NOMO-1 treated with DMSO at 0.1 percent for 48 hours (cell line): ENCODE measurements at regions not wholly inside any gene's neighbourhood (a gene's known extent, or its start where the extent isn't known, plus 50 kb on each side); places are given as distances from the start of the nearest gene placed in this dataset.
"Not testable (repeated sequence)": the region's sequence is repeated elsewhere in the genome, so short reads cannot be mapped to it uniquely, and the experiment has no call there.

Source experiments
- DNase-seq: peaks from one replicate; lab custom pipeline; 2025; ENCODE audit not compliant: unreplicated experiment; lab: John Stamatoyannopoulos, UW

DNA sequence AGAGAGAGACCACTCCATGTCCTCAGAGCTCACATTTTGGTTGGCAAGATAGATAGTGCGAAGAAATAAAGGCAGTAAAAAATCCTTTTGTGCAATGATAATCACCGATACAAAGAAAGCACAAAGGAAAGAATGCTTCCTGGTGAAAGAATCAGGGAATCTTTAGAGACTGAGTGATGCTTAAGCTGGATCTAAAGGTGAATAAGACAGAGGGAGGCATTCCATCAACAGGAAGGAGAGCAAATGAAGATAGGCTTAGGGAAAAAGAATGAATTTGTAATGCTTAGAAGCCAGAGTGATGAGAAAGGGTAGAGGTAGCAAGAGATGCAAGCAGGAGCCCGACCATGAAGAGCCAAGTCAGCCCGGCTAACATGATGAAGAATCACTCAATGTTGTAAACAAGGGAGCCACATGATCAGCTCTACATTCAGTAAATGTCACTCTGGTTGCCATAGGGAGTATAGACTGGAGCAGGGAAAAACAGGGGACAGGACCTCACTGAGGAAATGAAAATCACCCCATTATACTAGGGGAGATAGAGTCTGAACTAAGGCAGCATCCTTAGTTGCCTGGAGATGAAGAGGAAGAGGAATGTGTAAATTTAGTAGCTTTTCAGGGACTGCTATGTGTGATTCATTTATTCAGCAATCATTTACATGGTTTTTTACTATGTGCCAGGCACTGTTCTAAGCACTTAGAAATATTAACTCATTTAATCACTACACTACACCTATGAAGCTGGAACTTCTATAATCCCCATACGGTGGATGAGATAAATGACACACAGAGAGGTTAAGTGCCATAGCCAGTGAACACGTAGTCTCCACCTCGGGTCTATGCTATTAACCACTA, 402.6 kb upstream of the NFIA start:
- DNase-seq: no peak

DNA sequence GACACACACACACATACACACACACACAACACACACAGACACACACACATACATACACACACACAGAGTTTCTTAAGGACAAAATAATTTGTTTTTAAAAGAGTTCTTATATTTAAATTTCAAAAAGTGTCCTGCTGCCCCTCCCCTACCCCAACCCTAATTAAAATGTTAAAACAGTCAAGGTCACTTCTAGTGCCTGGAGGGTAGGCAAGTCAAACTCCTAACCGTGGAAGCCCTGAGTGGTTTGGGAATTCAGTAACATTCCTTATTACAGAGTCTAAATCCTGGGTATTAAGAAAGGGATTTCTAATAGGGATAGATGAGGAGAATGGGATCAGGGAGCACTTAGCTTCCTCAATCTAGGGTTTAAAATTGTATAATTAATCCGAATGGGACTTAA, 403.6 kb upstream of the NFIA start:
- no peak for DNase-seq

DNA sequence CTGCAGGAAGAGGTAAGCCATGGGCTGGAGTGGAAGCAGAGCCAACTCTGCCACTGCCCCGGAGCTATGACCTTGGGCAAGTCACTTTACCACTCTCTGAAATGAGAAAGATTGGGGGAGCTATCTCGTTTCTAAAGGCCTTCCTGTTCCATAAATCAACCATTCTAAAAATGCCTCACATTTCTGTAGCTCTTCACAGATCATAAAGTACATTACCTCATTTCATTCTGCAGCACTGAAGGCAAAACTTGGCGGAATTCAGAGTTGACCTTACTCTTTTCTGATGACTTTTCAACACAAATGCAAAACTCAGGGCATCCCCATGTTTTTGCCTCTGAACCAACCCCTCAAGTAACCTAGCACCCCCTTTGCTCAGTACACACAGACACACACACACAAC, 404.0 kb upstream of the NFIA start:
- no peak for DNase-seq

DNA sequence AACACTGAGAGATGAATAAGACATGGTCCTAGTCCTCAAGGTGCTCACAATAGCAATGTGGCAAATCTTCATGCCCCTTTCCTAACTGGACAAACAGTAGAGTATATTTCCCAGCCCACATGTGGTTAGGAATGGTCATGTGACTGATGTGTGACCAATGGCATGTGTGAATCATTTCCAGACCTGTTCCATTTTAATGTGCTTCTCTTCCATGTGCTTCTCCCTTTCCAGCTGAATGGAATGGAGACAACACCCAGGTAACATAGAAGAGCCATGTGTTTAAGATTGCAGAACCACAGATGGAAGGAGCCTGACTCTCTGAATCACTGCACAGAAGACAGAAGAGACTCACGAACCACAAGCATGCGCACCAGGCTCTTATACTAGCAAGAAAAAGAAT, 409.9 kb upstream of the NFIA start:
- DNase-seq: no peak

DNA sequence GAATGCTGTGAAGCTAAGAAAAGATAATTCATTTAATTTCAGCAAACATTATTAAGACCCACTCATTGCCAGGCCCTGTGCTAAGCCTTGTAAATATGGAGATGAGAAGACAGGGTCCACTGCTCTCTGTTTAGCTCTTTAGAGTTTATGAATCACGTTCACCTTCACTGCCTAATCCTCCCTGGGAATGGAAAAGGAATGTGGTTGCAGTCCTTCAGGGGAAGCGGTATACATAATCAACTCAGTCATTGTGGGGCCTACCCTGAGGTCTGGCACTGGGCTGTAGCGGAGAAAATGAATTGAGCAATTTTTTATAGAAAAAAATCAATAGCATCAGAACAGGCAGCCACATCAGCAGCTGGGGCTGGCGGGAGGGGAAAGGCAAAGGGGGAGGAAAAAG, 412.1 kb upstream of the NFIA start:
- no peak for DNase-seq

DNA sequence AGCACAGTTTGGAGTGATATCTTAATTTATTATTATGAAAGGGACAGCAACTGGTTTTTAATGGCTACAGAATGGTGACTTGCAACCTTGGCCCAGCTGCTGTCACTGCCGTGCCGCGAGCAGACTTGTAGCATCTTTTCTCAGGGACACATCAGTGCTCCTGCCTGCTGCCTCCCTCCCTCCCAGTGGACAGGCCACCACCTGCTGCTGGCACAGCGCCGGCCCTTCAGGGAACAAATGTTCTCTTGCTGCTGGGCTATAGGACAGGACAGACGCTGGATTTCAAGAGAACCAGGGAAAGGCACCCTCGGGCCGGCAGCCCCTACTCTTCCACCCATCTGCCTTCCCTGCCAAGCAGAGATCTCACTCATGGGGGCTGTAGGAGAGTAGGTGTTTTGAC, 413.8 kb upstream of the NFIA start:
- DNase-seq: no peak

DNA sequence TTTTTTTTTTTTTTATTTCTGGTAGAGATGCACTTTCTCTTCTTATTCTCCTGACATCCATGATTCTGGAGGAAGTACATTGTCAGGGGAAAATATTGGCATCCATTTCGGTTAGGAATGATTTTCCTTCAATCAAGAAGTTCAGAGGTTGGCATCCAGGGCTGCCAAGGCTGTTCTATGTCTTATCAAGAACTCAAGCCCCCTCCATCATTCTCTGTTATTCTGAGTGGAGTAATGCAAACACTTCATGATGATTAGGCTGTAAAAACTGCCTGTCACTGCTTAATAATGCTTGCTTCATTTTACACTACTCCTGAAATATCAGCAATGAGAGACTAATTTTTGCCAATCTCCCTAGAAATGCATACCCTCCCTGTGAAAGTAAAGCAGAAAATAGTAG, 417.1 kb upstream of the NFIA start:
- no peak for DNase-seq

DNA sequence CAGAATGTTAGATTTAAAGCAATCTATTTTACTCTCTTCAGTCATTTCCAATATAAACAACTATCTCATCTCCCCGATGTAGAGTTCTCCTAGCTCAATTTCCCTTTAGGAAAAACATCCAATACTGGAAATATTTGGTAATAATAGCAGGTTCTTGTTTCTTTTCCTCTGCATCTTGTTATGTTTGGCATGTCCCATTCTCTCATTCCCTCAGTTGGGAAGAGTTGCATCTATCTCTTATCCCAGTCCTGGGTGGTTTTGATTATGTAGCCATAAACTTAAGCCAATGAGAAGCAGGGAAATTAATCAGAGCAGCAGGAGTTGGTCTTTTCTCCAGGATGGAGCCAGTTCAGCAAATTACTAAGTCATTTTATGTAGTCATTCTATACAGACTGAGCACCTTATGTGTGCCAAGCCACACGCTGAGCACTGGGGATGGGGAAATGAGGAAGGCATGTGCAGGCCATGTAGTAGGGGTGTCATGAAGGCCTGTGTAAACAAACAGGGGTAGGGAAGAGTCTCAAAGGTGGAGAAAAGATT, 418.2 kb upstream of the NFIA start:
- DNase-seq: no peak

DNA sequence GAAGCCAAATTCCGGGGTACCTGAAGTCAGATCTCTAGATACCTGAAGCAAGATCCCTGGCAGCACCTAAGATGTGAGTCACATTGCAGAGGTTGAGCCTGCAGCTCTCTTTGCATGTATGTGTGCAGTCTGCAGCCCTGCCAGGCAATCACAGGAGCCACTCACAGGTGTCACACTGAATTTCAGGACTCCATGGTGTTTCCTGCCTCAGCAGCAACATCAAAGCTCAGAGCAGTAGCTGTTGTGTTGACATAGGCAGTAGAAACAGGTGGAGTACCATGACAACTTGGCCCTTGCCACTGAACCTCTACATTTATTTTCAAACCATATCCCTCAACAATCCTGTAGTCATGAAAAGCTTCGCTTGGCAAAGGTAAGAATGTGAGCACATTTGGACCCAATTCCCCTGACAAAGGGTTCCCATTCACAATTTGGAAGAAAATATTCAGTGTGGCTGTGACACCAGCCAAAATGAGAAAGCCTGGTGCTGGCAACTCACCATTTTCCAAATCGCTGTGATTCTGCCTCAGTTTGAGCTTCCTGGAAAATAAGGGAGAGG, 419.8 kb upstream of the NFIA start:
- DNase-seq: no peak

DNA sequence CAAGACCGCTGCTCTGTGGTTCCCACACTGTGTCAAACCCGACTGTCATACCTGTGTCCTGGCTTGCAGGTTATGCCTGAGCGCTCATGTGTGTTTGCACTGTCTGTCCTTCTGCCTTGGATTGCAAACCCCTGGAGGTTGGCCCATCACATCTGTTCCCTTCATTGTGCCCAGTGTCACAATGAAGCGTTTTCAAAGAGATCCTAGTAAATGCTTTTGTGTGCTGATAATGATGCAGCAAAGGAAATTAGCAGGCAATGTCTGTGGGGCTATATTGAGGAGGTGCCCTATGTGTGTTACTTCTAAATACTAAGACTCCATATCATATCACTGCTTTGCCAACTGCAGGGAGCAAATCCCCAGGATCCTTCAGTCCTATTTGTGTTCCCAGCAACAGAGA, 424.4 kb upstream of the NFIA start:
- DNase-seq: no peak

DNA sequence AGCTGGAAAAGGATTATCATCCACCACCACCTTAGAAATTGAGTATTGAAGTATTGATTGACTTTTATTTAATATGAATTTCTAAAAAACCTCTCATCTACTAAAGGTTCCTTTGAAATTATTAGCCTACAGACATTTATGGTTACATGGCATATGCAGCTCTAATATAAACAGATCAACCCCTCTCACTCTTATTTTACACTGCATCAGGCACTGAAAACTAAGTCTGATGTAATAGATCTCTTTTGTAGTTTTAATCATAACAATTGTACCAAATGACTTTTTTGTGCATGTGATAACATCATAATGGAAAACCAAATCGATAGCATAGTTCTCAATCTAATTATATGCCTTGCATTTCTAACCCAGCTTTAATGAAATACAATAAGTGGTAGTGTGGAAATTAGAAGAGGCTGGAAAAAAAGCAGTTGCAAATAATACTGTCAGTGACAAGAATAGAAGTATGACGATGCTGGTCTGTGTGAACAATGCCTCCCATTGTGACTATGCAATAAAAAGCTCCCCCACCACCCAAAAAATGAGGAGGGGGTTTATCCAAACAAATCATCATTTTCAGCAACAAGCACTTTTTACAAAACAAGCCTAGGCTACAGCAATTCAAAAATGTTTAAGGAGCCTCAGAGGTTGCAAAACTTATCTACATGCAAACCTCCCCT, 426.5 kb upstream of the NFIA start:
- DNase-seq: no peak

DNA sequence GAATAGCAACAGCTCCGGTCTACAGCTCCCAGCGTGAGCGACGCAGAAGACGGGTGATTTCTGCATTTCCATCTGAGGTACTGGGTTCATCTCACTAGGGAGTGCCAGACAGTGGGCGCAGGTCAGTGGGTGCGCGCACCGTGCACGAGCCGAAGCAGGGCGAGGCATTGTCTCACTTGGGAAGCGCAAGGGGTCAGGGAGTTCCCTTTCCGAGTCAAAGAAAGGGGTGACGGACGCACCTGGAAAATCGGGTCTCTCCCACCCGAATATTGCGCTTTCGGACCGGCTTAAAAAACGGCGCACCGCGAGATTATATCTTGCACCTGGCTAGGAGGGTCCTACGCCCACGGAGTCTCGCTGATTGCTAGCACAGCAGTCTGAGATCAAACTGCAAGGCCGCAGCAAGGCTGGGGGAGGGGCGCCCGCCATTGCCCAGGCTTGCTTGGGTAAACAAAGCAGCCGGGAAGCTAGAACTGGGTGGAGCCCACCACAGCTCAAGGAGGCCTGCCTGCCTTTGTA, 442.3 kb upstream of the NFIA start:
- not testable (repeated sequence) for DNase-seq

DNA sequence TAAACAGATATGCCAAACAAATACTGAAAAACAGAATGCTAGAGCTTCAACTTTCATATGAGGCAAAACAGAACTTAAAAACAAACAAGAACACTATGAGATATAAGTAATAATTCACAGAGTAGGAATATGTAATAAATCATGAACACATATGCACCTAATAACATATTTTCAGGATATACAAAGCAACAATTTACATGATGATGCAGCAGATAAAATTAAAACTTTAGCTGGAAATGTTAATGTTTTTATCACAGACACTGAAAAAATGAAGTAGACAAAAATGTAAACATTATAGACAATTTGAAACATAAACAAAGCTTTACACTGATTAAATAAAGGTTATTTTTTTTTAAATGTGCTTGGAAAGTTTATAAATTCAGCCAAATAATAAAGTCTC, 443.1 kb upstream of the NFIA start:
- no peak for DNase-seq

DNA sequence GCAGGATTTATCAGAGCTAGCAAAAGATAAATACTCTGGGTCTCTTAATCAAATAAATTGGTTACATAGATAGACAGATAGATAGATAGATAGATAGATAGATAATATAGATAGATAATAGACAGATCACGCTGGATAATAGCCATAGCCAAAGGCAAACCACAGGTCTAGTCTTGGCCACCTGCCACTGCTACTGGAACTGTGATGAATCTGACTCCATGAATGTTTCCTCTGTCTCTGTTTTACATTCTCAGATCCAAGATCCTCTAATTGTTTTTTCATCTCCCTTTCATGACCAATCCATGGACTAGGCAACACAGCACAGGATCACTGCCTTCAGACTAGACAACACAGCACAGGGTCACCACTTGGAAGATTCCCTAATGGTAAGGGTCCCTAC, 444.7 kb upstream of the NFIA start:
- DNase-seq: no peak

DNA sequence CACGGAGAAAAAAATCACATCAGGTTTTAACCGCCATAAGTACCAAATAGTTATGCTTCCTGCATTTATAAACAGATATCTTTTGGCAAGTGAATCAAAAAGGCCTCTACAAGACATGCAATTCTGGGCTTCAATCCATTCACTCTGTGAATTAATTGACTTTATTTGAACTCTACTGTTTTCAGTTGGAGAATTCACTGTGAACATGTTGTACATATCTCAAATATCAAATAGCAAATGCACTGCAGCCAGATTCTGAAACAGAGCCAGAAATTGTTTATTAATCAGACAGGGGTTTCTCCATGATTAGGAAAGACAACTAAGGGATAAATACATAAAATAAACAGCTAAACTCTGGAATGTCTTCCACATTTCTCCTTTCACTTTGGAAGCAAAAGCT, 445.4 kb upstream of the NFIA start:
- no peak for DNase-seq

DNA sequence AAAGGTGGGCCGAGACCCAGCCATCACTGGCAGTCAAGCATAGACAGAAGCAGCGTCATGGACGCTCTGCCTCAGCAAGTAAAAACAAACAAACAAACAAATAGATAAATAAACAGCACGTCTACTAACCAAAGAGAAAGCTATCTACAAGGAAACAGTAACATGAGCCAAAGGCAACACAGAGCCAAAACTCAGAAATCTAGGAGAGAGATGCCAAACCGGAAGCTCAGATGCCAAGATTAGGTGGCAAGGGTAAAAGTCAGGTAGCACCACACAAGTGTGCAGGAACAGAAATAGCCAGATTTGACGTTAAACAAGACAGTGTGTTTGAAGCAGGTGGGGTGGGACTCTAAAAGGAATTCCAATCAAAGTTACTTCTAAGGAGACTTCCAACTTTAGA, 448.3 kb upstream of the NFIA start:
- DNase-seq: no peak

DNA sequence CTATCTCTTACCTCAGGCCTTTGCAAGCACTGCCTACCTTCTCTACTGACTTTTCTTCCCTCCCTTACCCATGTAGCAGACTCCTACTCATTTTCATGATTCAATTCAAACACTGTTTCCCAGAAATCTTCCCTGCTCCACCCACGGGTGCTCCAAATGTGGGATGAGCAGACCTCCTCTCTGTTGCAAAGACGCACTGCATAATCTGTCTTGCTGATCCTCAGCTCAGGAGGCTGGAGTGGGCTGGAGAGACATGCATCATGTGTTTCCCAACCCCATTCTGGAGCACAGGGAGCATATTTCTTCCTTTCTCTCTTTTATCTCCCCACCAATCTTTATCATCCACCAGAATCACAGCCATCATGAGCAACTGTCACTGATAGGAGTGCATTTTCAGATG, 459.9 kb upstream of the NFIA start:
- no peak for DNase-seq

DNA sequence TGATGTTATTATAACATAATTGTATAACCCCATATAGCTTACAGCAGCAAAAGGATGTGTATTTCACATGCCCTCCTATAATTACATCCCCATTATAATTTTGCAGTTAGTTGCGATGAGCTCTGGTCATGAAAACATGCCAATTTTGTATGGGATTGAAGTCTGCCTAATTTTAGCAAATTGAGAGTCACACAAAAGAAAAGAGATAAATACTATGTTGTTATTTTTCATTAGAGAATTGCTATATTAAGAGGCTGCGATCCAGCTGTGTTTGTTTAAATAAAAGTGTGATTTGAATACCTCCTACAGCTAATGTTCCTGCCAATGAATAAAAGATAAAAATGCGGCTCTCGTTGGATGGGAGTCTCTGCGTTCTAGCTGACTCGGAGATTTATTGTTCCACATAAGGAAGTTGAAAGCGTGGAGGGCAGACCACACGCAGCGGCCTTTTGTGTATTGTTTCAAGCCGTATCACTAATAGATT, 461.0 kb upstream of the NFIA start:
- peak; percentile 17 for DNase-seq

DNA sequence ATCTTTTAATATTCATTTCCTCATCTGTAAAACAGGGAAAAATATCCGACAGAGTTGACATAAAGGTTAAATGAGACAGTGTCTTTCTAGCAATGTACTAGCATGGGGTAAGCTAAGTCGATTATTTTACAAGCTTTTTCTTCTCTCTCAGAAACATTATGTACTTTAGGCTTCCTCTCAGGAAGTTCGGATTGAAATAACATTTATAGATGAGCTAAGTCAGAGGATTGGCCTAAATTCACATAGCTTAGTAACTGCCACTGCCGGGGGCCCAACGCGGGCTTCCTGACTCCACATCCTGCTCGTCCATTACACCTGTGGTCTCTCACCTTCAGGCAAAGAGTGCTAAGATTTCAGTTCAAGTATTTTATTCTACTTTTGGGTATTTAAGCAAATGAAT, 462.3 kb upstream of the NFIA start:
- no peak for DNase-seq

DNA sequence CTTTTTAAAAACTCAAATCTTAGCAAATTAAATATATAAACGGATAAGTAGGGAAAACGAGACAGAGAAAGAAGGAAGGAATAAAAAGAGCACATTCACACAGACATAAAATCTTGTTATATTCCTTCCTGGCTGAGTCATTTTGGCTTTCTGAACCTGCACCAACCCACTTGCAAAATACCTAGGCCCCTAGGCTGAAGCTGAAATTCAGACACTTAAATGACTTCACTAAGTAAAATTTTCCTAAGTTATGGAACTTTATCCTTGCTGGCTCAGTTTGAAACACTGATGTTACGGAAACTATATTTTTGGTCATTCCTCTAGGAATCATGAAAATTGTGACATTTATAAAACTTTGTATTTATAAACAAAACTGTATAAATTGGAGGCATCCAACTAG, 462.8 kb upstream of the NFIA start:
- no peak for DNase-seq

DNA sequence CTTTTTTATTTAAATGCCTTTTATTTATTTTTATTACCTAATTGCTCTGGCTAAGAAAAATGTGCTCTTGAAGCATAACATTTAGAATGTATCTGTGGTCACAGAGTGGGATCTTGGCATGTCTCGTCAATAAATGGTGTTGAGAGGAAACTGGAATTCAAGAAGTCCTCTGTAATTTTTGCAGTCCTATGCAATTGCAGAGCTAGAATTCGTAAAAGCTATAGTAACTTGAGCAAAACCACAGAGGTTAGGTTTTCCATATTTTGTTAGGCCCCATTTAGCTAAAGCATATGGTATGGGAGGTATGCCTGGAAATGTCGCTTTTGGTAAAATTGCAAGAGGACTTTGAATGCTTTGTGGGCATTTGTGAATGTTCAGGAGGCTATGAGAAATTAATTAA, 466.7 kb upstream of the NFIA start:
- no peak for DNase-seq

DNA sequence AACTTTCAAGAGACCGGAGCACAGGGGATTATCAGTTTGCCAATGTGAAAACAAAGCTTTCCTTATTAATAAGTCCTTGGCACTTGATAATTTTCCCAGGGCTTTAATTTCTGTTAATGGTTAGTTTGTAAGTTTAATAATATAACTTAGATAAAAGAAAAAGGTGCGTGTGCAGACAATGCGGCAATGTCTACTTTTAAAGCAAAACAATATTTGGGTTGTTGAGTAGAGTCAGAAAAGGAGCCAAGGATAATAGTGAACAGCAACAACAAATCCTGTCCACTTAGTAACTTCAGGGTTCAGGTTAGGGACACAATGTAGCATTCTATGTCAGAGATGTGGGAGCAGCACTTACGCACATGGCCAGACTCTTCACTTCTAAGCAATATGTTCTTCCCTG, 469.6 kb upstream of the NFIA start:
- no peak for DNase-seq
